ENCODE measurements at regions not wholly inside any gene's neighbourhood (a gene's known extent, or its start where the extent isn't known, plus 50 kb on each side); places are given as distances from the start of the nearest gene placed in this dataset.

DNA sequence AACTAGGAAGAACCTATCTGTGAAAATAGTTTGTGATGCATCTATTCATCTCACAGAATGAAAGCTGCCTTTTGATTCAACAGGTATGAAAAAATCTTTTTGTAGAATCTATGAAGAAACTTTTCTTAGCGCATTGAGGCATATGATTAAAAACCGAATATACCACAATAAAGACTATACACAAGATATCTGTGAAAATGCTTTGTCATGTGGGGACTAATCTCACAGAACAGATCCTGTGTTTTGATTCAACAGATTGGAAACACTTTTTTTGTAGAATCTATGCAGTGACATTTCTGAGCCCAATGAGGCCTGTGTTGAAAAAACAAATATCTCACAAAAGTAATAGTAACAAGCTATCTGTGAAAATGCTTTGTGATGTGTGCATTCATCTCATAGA lies 2247.5 kb downstream of the TP53TG3F start:
- no peaks in the 10 kb centered on the region for H3K4me1 ChIP-seq
- intact Hi-C loops (cut with DNase I): no loop called here
- TF ChIP-seq POLR2A (IDR thresholded peaks at IDR 0.05): no peak
- TF ChIP-seq POLR2AphosphoS5 (IDR thresholded peaks at IDR 0.05): no peak
- TF ChIP-seq, protein P1, sequence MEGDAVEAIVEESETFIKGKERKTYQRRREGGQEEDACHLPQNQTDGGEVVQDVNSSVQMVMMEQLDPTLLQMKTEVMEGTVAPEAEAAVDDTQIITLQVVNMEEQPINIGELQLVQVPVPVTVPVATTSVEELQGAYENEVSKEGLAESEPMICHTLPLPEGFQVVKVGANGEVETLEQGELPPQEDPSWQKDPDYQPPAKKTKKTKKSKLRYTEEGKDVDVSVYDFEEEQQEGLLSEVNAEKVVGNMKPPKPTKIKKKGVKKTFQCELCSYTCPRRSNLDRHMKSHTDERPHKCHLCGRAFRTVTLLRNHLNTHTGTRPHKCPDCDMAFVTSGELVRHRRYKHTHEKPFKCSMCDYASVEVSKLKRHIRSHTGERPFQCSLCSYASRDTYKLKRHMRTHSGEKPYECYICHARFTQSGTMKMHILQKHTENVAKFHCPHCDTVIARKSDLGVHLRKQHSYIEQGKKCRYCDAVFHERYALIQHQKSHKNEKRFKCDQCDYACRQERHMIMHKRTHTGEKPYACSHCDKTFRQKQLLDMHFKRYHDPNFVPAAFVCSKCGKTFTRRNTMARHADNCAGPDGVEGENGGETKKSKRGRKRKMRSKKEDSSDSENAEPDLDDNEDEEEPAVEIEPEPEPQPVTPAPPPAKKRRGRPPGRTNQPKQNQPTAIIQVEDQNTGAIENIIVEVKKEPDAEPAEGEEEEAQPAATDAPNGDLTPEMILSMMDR (IDR thresholded peaks at IDR 0.05): no peak
- TF ChIP-seq EP300 (IDR thresholded peaks at IDR 0.05): no peak
- no peaks in the 10 kb centered on the region for H3K27me3 ChIP-seq
- 87 to 89% methylated on average over 2 of the region's 2 CpGs for whole genome bisulfite sequencing, 2 donors
- no peaks in the 10 kb centered on the region for H3K36me3 ChIP-seq
- peaks cover 0 to 2% (median 0%) of the 10 kb centered on the region in 4 donors for H3K9me3 ChIP-seq
- DNase-seq: no peak
- no peak overlapping the region for H3K4me3 ChIP-seq
- H3K27ac ChIP-seq: no peak overlapping the region

DNA sequence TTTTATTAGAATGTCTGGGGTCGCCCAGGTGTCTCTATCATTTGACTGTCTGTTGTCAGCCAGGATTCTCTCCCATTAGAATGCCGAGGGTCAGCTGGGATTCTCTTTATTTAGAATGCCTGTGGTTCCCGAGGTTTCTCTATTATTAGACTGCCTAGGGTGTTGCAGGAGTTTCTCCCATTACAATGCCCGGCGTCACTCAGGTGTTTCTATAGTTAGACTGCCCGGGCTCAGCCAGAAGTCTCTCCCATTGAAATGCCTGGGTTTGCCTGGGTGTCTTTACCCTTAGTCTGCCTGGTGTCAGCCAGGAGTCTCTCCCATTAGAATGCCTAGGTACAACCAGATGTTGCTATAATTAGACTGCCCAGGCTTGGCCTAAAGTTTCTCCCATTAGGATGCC lies 2252.0 kb downstream of the TP53TG3F start:
- no peaks in the 10 kb centered on the region for H3K36me3 ChIP-seq
- H3K27ac ChIP-seq: no peak overlapping the region
- intact Hi-C loops (cut with DNase I): no loop called here
- WGBS, 2 donors: 79% methylated on average over 6 of the region's 6 CpGs
- no peaks in the 10 kb centered on the region for H3K27me3 ChIP-seq
- H3K9me3 ChIP-seq: peaks cover 0 to 8% (median 4%) of the 10 kb centered on the region in 4 donors
- TF ChIP-seq POLR2AphosphoS5 (IDR thresholded peaks at IDR 0.05) (no peak), EP300 (IDR thresholded peaks at IDR 0.05) (no peak), POLR2A (IDR thresholded peaks at IDR 0.05) (no peak)
- TF ChIP-seq, protein P1 (IDR thresholded peaks at IDR 0.05): no peak
- H3K4me1 ChIP-seq: no peaks in the 10 kb centered on the region
- DNase-seq: no peak
- no peak overlapping the region for H3K4me3 ChIP-seq

DNA sequence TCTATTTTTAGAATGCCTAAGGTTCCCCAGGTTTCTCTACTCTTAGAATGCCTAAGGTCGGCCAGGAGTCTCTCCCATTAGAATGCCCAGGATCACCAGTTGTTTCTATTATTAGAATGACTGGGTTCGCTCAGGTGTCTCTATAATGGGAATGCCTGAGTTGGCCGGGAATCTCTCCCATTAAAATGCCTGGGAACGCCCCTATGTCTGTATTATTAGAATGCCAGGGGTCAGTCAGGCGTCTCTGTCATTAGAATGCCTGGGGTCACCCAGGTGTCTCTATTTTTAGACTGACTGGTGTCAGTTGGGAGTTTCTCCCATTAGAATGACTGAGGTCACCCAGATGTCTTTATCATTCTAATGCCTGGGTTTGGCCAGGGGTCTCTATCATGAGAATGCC lies 2252.5 kb downstream of the TP53TG3F start:
- Histone ChIP-seq H3K4me1 (no peaks in the 10 kb centered on the region), H3K36me3 (no peaks in the 10 kb centered on the region), H3K9me3 (peaks cover 0 to 8% (median 4%) of the 10 kb centered on the region in 4 donors), H3K4me3 (no peak overlapping the region), H3K27ac (no peak overlapping the region), H3K27me3 (no peaks in the 10 kb centered on the region)
- intact Hi-C loops (cut with DNase I): no loop called here
- TF ChIP-seq POLR2A (IDR thresholded peaks at IDR 0.05) (no peak), EP300 (IDR thresholded peaks at IDR 0.05) (no peak), POLR2AphosphoS5 (IDR thresholded peaks at IDR 0.05) (no peak)
- TF ChIP-seq, protein P1 (IDR thresholded peaks at IDR 0.05): no peak
- 69 to 70% methylated on average over 5 of the region's 5 CpGs for WGBS, 2 donors
- no peak for DNase-seq

DNA sequence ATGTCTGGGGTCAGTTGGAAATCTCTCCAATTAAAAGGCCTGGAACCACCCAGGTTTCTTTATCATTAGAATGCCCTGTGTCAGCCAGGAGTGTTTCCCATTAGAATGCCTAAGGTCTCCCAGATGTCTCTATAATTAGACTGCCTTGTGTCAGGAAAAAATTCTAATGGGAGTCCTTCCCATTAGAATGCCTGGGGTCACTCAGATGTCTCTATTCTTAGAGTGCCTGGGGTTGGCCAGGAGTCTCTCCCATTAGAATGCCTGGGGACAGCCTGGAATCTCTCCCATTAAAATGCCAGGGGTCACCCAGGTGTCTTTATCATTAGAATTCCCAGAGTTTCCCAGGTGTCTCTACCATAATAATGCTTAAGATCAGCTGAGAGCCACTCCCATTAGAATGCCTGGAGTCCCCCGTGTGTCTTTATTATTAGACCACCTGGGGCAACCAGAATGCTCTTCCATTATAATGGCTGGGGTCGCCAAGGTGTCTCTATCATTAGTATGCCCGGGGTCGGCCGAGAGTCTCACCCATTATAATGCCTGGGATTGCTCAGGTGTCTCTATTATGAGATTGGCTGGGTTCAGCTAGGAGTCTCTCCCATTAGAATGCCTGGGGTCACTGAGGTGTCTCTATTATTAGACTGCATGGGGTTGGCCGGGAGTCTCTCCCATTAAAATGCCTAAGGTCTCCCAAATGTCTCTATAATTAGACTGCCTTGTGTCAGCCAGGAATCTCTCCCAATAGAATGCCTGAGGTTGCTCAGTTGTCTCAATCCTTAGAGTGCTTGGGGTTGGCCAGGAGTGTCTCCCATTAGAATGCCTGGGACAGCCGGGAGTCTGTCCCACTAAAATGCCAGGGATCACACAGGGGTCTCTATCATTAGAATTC lies 2254.6 kb downstream of the TP53TG3F start:
- H3K27me3 ChIP-seq: no peaks in the 10 kb centered on the region
- intact Hi-C loops (cut with DNase I): no loop called here
- H3K4me1 ChIP-seq: no peaks in the 10 kb centered on the region
- H3K4me3 ChIP-seq: no peak overlapping the region
- WGBS, 2 donors: 75 to 76% methylated on average over 7 of the region's 7 CpGs
- TF ChIP-seq EP300 (IDR thresholded peaks at IDR 0.05): no peak
- no peak for TF ChIP-seq POLR2A (IDR thresholded peaks at IDR 0.05)
- TF ChIP-seq, protein P1 (IDR thresholded peaks at IDR 0.05): no peak
- TF ChIP-seq POLR2AphosphoS5 (IDR thresholded peaks at IDR 0.05): no peak
- DNase-seq: no peak
- H3K9me3 ChIP-seq: peaks cover 0 to 8% (median 4%) of the 10 kb centered on the region in 4 donors
- H3K36me3 ChIP-seq: no peaks in the 10 kb centered on the region
- H3K27ac ChIP-seq: no peak overlapping the region

Measured in sigmoid colon (tissue), 6 donors.